ENCODE measurements at regions not wholly inside any gene's neighbourhood (a gene's known extent, or its start where the extent isn't known, plus 50 kb on each side); places are given as distances from the start of the nearest gene placed in this dataset.

DNA sequence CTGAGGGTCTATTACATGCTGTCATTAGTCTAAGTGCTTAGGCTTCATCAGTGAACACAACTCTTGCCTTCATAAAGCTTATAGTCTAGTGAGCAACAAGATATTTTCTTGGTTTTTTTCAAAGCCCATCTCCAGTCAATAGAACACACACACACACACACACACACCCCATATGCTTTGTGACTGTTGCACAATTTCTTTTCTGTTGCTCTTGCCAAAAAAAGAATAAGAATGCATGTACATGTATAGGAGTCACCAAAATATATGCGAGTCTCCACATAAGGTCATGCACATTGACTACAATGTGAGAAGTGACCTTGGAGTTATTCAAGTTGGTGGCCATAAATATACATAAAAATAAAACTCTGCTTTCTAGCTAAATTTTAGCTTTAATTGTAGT is 351.5 kb upstream of the TLE4 start:
- peaks cover 0 to 2% of the 10 kb centered on the region in 2 donors for H3K9me3 Mint-ChIP-seq
- TF ChIP-seq CTCF (IDR thresholded peaks at IDR 0.05): no peak
- no CpG with 5 or more reads among the region's 1 CpG for WGBS (ENCODE audit: insufficient coverage)
- H3K36me3 ChIP-seq (ENCODE audit: control insufficient read depth, insufficient read depth, low read length): no peaks in the 10 kb centered on the region
- no peaks in the 10 kb centered on the region for H3K27me3 Mint-ChIP-seq (ENCODE audit: low read depth in 2 of 2)
- no peaks in the 10 kb centered on the region for H3K4me1 Mint-ChIP-seq
- H3K9me3 ChIP-seq (ENCODE audit: control insufficient read depth, insufficient read depth, low read length): no peaks in the 10 kb centered on the region
- no peaks in the 10 kb centered on the region for H3K4me1 ChIP-seq (ENCODE audit: control insufficient read depth, insufficient read depth, low read length)
- H3K27me3 ChIP-seq (ENCODE audit: control insufficient read depth, insufficient read depth, low read length): no peaks in the 10 kb centered on the region
- DNase-seq (no peak), ATAC-seq (no peak)
- no peaks in the 10 kb centered on the region for H3K36me3 Mint-ChIP-seq
- no peak overlapping the region for H3K27ac ChIP-seq (ENCODE audit: low read length)
- intact Hi-C loops (cut with micrococcal nuclease): no loop called here
- H3K27ac Mint-ChIP-seq: no peak overlapping the region
- H3K4me3 ChIP-seq (ENCODE audit: low read length): no peak overlapping the region
- H3K4me3 Mint-ChIP-seq: no peak overlapping the region

DNA sequence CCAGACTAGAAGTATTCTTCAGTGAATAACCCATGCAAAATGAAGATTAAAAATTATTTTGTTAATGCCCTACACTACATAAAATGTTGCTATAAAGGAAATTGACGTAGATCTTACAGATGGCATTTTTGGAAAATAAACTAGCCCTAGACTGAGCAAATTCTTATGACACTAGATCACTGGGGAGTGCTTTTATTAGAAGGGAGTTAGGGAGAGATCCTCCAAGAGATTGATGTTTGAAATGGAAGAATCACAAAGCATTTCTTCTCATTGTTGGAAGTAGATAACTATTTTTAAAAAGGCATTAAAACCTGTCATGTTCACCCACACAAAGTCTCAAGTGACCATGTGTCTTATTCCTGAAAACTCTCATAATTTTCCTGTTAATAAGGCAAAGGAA is 351.1 kb upstream of the TLE4 start:
- H3K4me1 Mint-ChIP-seq: no peaks in the 10 kb centered on the region
- H3K36me3 Mint-ChIP-seq: no peaks in the 10 kb centered on the region
- no peak overlapping the region for H3K27ac Mint-ChIP-seq
- no CpG with 5 or more reads among the region's 1 CpG for WGBS (ENCODE audit: insufficient coverage)
- Histone ChIP-seq H3K9me3 (ENCODE audit: control insufficient read depth, insufficient read depth, low read length) (no peaks in the 10 kb centered on the region), H3K4me1 (ENCODE audit: control insufficient read depth, insufficient read depth, low read length) (no peaks in the 10 kb centered on the region), H3K27ac (ENCODE audit: low read length) (no peak overlapping the region), H3K27me3 (ENCODE audit: control insufficient read depth, insufficient read depth, low read length) (no peaks in the 10 kb centered on the region), H3K4me3 (ENCODE audit: low read length) (no peak overlapping the region), H3K36me3 (ENCODE audit: control insufficient read depth, insufficient read depth, low read length) (no peaks in the 10 kb centered on the region)
- peaks cover 0 to 2% of the 10 kb centered on the region in 2 donors for H3K9me3 Mint-ChIP-seq
- no peak for ATAC-seq
- TF ChIP-seq CTCF (IDR thresholded peaks at IDR 0.05): no peak
- intact Hi-C loops (cut with micrococcal nuclease): no loop called here
- H3K27me3 Mint-ChIP-seq (ENCODE audit: low read depth in 2 of 2): no peaks in the 10 kb centered on the region
- no peak for DNase-seq
- H3K4me3 Mint-ChIP-seq: no peak overlapping the region

DNA sequence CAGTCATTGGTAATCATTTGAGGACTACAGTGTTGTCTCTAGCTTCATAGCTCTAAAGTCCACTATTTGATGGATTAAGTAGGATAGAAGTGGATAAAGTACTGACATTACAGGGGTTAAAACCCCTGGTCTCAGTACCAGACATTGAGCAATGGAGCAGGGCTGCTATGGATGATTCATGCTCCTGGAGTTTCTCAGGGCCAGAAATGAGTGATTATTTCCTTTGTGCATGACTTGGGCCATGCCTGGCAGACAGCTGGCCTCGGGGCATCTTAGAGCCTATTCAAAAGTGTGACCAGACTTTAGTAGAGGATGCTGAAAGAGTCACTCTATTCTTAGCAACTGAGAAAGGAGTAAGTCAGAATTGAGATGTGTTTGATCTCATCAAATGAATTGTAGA is 350.7 kb upstream of the TLE4 start:
- TF ChIP-seq CTCF (IDR thresholded peaks at IDR 0.05): no peak
- H3K27me3 ChIP-seq (ENCODE audit: control insufficient read depth, insufficient read depth, low read length): no peaks in the 10 kb centered on the region
- no peaks in the 10 kb centered on the region for H3K27me3 Mint-ChIP-seq (ENCODE audit: low read depth in 2 of 2)
- no peak overlapping the region for H3K4me3 Mint-ChIP-seq
- H3K36me3 ChIP-seq (ENCODE audit: control insufficient read depth, insufficient read depth, low read length): no peaks in the 10 kb centered on the region
- intact Hi-C loops (cut with micrococcal nuclease): no loop called here
- no peaks in the 10 kb centered on the region for H3K4me1 Mint-ChIP-seq
- no peak overlapping the region for H3K27ac Mint-ChIP-seq
- H3K4me3 ChIP-seq (ENCODE audit: low read length): no peak overlapping the region
- no peaks in the 10 kb centered on the region for H3K4me1 ChIP-seq (ENCODE audit: control insufficient read depth, insufficient read depth, low read length)
- peaks cover 0 to 2% of the 10 kb centered on the region in 2 donors for H3K9me3 Mint-ChIP-seq
- DNase-seq (no peak), ATAC-seq (no peak)
- no peaks in the 10 kb centered on the region for H3K36me3 Mint-ChIP-seq
- WGBS (ENCODE audit: insufficient coverage): 67% methylated on average over 1 of the region's 1 CpG
- no peaks in the 10 kb centered on the region for H3K9me3 ChIP-seq (ENCODE audit: control insufficient read depth, insufficient read depth, low read length)
- H3K27ac ChIP-seq (ENCODE audit: low read length): no peak overlapping the region

- no peaks in the 10 kb centered on the region for H3K4me1 Mint-ChIP-seq
- H3K27ac ChIP-seq (ENCODE audit: low read length): no peak overlapping the region
- DNase-seq: no peak
- H3K27me3 Mint-ChIP-seq (ENCODE audit: low read depth in 2 of 2): no peaks in the 10 kb centered on the region
- H3K36me3 Mint-ChIP-seq: no peaks in the 10 kb centered on the region
- H3K4me3 ChIP-seq (ENCODE audit: low read length): no peak overlapping the region
- H3K27ac Mint-ChIP-seq: no peak overlapping the region
- WGBS (ENCODE audit: insufficient coverage): 91% methylated on average over 2 of the region's 2 CpGs
- H3K4me1 ChIP-seq (ENCODE audit: control insufficient read depth, insufficient read depth, low read length): no peaks in the 10 kb centered on the region
- H3K27me3 ChIP-seq (ENCODE audit: control insufficient read depth, insufficient read depth, low read length): no peaks in the 10 kb centered on the region
- no peak overlapping the region for H3K4me3 Mint-ChIP-seq
- H3K9me3 Mint-ChIP-seq: peaks cover 0 to 2% of the 10 kb centered on the region in 2 donors
- TF ChIP-seq CTCF (IDR thresholded peaks at IDR 0.05): no peak
- no peaks in the 10 kb centered on the region for H3K36me3 ChIP-seq (ENCODE audit: control insufficient read depth, insufficient read depth, low read length)
- ATAC-seq: no peak
- no peaks in the 10 kb centered on the region for H3K9me3 ChIP-seq (ENCODE audit: control insufficient read depth, insufficient read depth, low read length)
- intact Hi-C loops (cut with micrococcal nuclease): no loop called here
Observed at GRCh38 chr9:79222483-79222882, 349.3 kb upstream of the TLE4 start.
